ENCODE measurements at regions not wholly inside any gene's neighbourhood (a gene's known extent, or its start where the extent isn't known, plus 50 kb on each side); places are given as distances from the start of the nearest gene placed in this dataset.

- H3K36me3 Mint-ChIP-seq (ENCODE audit: insufficient read depth, unreplicated experiment), result no peaks in the 10 kb centered on the region
- H3K27ac Mint-ChIP-seq (ENCODE audit: unreplicated experiment), result no peak overlapping the region
- TF ChIP-seq CTCF (IDR thresholded peaks at IDR 0.05; ENCODE audit: unreplicated experiment), result no peak
- no peak for DNase-seq
- H3K27me3 Mint-ChIP-seq (ENCODE audit: unreplicated experiment), result no peaks in the 10 kb centered on the region
- intact Hi-C loops (cut with micrococcal nuclease; ENCODE audit: unreplicated experiment), result no loop called here
- no peaks in the 10 kb centered on the region for H3K9me3 Mint-ChIP-seq (ENCODE audit: low read depth, unreplicated experiment)
- no peaks in the 10 kb centered on the region for H3K4me1 Mint-ChIP-seq (ENCODE audit: low read depth, unreplicated experiment)
- H3K4me3 Mint-ChIP-seq (ENCODE audit: low read depth, unreplicated experiment), result no peak overlapping the region
- BruUV-seq (replicated peaks), result no TSS peak
- CTCF ChIA-PET, result no interaction called here
These were observed 131.3 kb downstream of the ALOX5 start for GRCh38 chr10:45505311-45505710.

- Mint-ChIP-seq H3K9me3 (ENCODE audit: low read depth, unreplicated experiment) (no peaks in the 10 kb centered on the region), H3K36me3 (ENCODE audit: insufficient read depth, unreplicated experiment) (no peaks in the 10 kb centered on the region), H3K4me1 (ENCODE audit: low read depth, unreplicated experiment) (no peaks in the 10 kb centered on the region), H3K27me3 (ENCODE audit: unreplicated experiment) (no peaks in the 10 kb centered on the region), H3K27ac (ENCODE audit: unreplicated experiment) (no peak overlapping the region), H3K4me3 (ENCODE audit: low read depth, unreplicated experiment) (no peak overlapping the region)
- BruUV-seq (replicated peaks), result no TSS peak
- no peak for TF ChIP-seq CTCF (IDR thresholded peaks at IDR 0.05; ENCODE audit: unreplicated experiment)
- intact Hi-C loops (cut with micrococcal nuclease; ENCODE audit: unreplicated experiment), result no loop called here
- no peak for DNase-seq
- CTCF ChIA-PET, result no interaction called here
These were observed 128.4 kb downstream of the ALOX5 start for GRCh38 chr10:45502458-45502857.

- no peak overlapping the region for H3K27ac Mint-ChIP-seq (ENCODE audit: unreplicated experiment)
- H3K36me3 Mint-ChIP-seq (ENCODE audit: insufficient read depth, unreplicated experiment), result no peaks in the 10 kb centered on the region
- TF ChIP-seq CTCF (IDR thresholded peaks at IDR 0.05; ENCODE audit: unreplicated experiment), result no peak
- CTCF ChIA-PET, result no interaction called here
- no peak for DNase-seq
- H3K4me1 Mint-ChIP-seq (ENCODE audit: low read depth, unreplicated experiment), result no peaks in the 10 kb centered on the region
- no peak overlapping the region for H3K4me3 Mint-ChIP-seq (ENCODE audit: low read depth, unreplicated experiment)
- intact Hi-C loops (cut with micrococcal nuclease; ENCODE audit: unreplicated experiment), result no loop called here
- H3K9me3 Mint-ChIP-seq (ENCODE audit: low read depth, unreplicated experiment), result no peaks in the 10 kb centered on the region
- no TSS peak for BruUV-seq (replicated peaks)
- H3K27me3 Mint-ChIP-seq (ENCODE audit: unreplicated experiment), result no peaks in the 10 kb centered on the region
These were observed 127.8 kb downstream of the ALOX5 start for GRCh38 chr10:45501791-45502190.

- intact Hi-C loops (cut with micrococcal nuclease; ENCODE audit: unreplicated experiment), result no loop called here
- H3K27me3 Mint-ChIP-seq (ENCODE audit: unreplicated experiment), result no peaks in the 10 kb centered on the region
- DNase-seq, result no peak
- TF ChIP-seq CTCF (IDR thresholded peaks at IDR 0.05; ENCODE audit: unreplicated experiment), result no peak
- no peaks in the 10 kb centered on the region for H3K4me1 Mint-ChIP-seq (ENCODE audit: low read depth, unreplicated experiment)
- H3K9me3 Mint-ChIP-seq (ENCODE audit: low read depth, unreplicated experiment), result no peaks in the 10 kb centered on the region
- H3K4me3 Mint-ChIP-seq (ENCODE audit: low read depth, unreplicated experiment), result no peak overlapping the region
- CTCF ChIA-PET, result no interaction called here
- no TSS peak for BruUV-seq (replicated peaks)
- no peak overlapping the region for H3K27ac Mint-ChIP-seq (ENCODE audit: unreplicated experiment)
- H3K36me3 Mint-ChIP-seq (ENCODE audit: insufficient read depth, unreplicated experiment), result no peaks in the 10 kb centered on the region
These were observed 126.8 kb downstream of the ALOX5 start for GRCh38 chr10:45500798-45501197.

GRCh38 chr10:45500304-45500703 lies 126.3 kb downstream of the ALOX5 start:
- H3K27ac Mint-ChIP-seq (ENCODE audit: unreplicated experiment), result no peak overlapping the region
- no peaks in the 10 kb centered on the region for H3K4me1 Mint-ChIP-seq (ENCODE audit: low read depth, unreplicated experiment)
- H3K4me3 Mint-ChIP-seq (ENCODE audit: low read depth, unreplicated experiment), result no peak overlapping the region
- BruUV-seq (replicated peaks), result no TSS peak
- TF ChIP-seq CTCF (IDR thresholded peaks at IDR 0.05; ENCODE audit: unreplicated experiment), result no peak
- CTCF ChIA-PET, result interaction anchor here (0.5 kb wide), 1 partner anchor 46 kb away, joined by 4 read pairs; no protein-coding TSS in a partner anchor
- H3K9me3 Mint-ChIP-seq (ENCODE audit: low read depth, unreplicated experiment), result no peaks in the 10 kb centered on the region
- H3K27me3 Mint-ChIP-seq (ENCODE audit: unreplicated experiment), result no peaks in the 10 kb centered on the region
- DNase-seq, result no peak
- intact Hi-C loops (cut with micrococcal nuclease; ENCODE audit: unreplicated experiment), result no loop called here
- H3K36me3 Mint-ChIP-seq (ENCODE audit: insufficient read depth, unreplicated experiment), result no peaks in the 10 kb centered on the region

Data from Calu3 (cell line).